ENCODE measurements at regions not wholly inside any gene's neighbourhood (a gene's known extent, or its start where the extent isn't known, plus 50 kb on each side); places are given as distances from the start of the nearest gene placed in this dataset.
"Not testable (repeated sequence)": the region's sequence is repeated elsewhere in the genome, so short reads cannot be mapped to it uniquely, and the experiment has no call there.

DNA sequence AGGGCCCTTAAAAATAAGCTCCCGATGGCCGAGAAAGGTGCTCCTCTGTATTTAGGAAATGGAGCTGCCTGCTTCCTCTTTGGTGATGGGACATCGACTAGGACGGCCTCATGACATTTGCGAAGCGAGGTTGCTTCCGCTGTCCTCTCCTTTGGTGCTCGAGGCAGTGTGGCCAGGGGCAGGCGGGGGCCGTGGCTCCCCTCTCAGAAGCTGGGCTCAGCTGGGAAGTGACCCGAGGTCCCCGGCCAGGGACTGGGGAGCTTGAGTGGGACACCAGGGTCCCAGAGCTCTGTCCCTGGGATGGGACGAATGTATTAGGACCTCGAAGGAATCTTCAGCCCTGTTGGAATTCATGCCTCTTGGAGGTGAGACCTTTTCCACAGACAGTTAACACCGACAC, 151.1 kb downstream of the CTTN start:
- POLR2A ChIA-PET: no interaction called here
- Mint-ChIP-seq H3K27ac (no peak overlapping the region), H3K9me3 (no peaks in the 10 kb centered on the region), H3K4me3 (no peak overlapping the region), H3K36me3 (no peaks in the 10 kb centered on the region), H3K27me3 (peaks cover 3% of the 10 kb centered on the region), H3K4me1 (no peaks in the 10 kb centered on the region)
- ATAC-seq (ENCODE audit: low read depth): no peak
- no peak for DNase-seq

DNA sequence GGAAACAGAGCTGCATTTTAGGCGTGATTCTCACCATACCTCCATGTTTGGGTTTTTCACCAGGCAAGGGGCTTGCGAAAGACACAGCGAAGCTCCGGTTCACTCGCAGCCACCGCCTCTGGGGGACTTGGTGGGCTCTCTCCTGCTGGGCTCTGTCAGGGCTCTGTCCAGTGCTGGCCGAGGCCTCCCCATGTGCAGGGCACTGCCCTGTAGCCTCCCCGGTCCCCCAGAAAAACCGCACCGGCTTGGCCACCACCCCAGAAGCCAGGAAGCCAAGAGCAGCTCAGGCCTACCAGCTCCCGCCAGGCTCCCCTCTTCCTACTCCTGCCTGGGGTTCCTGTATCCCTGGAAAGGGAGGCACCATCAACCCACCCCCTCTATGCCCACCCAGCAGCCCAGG, 151.5 kb downstream of the CTTN start:
- DNase-seq (no peak), ATAC-seq (ENCODE audit: low read depth) (no peak)
- POLR2A ChIA-PET: no interaction called here
- H3K4me1 Mint-ChIP-seq: no peaks in the 10 kb centered on the region
- H3K36me3 Mint-ChIP-seq: no peaks in the 10 kb centered on the region
- H3K27me3 Mint-ChIP-seq: peaks cover 3% of the 10 kb centered on the region
- H3K4me3 Mint-ChIP-seq: no peak overlapping the region
- H3K9me3 Mint-ChIP-seq: no peaks in the 10 kb centered on the region
- H3K27ac Mint-ChIP-seq: no peak overlapping the region

DNA sequence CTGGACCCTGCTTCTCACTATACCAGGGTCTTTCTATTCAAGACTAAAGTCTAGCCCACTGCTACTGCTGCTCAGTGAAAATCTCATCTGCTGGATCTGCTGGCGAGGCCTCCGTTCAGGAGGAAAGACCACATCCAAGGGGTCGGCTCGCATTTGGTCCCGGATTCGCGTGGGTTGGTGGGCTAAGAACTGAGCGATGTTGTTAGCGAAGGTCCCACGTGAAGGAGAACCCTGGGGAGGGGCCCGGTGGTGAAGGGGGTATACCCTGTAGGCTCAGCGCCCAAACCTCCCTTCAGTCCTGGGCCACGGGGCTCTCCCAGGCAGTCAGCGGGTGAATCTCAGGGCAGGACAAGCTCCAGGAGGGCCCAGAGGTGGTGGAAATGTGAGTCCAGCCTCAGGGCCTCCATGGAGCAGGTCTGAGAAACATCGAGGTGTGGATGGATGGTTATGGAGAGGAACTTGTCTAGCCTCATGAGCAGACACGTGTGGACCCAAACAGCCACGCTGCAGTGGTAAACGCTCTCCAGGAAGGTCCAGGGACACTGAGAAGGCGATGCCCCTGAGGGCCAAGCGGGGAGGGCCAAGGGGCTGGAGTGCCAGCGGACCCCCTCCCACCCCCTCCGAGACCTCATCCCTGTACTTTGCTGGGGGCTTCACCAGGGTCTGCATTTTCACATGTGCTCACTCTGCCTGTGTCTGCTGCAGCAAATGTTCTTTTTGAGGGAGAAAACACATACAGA, 152.3 kb downstream of the CTTN start:
- no peaks in the 10 kb centered on the region for H3K36me3 Mint-ChIP-seq
- POLR2A ChIA-PET: no interaction called here
- DNase-seq: no peak
- ATAC-seq (ENCODE audit: low read depth): no peak
- no peak overlapping the region for H3K27ac Mint-ChIP-seq
- no peak overlapping the region for H3K4me3 Mint-ChIP-seq
- no peaks in the 10 kb centered on the region for H3K9me3 Mint-ChIP-seq
- H3K27me3 Mint-ChIP-seq: peaks cover 3% of the 10 kb centered on the region
- no peaks in the 10 kb centered on the region for H3K4me1 Mint-ChIP-seq

DNA sequence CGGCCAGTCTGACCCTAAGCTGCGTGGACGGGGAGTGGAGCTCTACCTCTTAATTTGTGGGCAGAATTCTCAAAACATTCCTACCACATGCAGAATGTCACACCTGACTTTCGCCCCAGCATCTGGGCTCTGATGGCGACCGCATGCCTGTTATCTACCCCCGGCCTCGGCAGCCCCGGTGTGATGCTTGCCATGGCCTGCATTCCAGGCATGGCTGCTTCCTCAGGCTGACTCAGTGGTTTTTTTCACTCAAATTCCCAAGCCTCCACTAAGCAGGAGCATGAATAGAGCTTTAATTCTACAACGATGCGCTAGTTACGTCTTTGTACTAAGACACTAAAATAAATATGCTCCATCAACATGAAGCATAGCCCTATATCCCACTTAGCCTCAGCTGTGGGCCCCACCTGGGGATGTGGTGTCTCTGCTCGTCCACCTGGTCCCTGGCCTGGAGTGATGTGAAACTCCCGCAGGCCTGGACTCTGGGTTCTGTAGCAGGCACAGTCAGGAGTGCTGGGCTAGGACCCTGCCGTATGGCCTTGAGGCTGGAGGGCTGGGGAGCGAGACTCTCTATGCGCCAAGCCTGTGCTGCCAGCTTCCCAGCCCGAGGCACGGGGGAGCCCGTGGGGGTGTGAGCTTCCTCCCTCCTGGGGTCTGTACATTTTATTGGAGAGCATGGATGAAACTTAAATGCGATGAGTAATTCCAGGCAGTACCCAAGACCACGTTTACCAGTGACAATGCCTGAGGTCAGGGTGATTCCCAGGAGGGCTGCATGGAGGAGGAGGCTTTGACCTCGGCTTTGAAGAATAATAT, 153.2 kb downstream of the CTTN start:
- Mint-ChIP-seq H3K4me1 (no peaks in the 10 kb centered on the region), H3K27ac (no peak overlapping the region), H3K27me3 (peaks cover 3% of the 10 kb centered on the region), H3K4me3 (no peak overlapping the region), H3K36me3 (no peaks in the 10 kb centered on the region), H3K9me3 (no peaks in the 10 kb centered on the region)
- POLR2A ChIA-PET: no interaction called here
- no peak for DNase-seq
- ATAC-seq (ENCODE audit: low read depth): no peak

DNA sequence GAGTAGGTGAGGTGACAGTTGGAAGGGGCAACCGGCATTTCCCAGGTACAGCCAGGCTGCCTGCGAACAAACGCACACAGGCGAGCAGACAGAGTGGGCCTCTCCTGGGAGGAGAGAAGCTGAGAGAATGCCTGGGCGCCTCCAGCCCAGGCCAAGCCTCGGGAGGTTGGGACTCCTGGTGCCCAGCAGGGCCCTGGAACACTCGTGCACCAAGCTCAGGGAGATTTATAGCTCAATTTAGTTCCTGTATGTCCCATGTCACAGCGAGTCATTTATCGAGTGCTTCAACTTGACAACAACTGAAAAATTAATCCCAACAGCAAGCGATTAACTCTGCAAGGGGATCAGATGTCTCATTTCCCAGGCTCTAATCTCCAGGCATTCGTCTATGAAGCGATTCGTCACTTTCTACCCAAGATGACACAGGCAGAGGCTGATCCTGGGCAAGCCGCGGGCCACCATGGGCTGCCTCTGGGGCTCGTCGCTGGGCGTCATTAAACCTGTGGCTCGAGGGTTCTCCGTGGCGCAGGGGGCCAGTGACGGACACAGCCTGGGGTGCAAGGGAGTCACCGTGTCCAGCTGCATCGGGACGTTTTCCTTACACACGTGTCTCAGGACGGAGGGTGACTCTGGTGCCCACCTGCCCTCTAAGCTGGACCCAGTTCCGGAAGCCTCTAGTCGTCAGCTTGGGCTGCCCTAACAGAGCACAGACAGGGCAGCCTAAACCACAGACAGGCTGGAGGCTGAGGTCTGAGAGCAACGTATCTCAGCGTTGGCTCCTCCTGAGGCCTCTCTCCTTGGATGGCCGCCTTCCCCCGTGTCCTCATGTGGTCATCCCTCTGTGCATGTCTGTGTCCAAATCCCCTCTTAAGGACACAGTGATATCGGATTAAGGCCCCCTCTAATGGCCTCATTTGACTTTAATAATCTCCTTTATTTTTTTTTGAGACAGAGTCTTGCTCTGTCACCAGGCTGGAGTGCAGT, 154.1 kb downstream of the CTTN start:
- Mint-ChIP-seq H3K27ac (no peak overlapping the region), H3K9me3 (no peaks in the 10 kb centered on the region), H3K36me3 (no peaks in the 10 kb centered on the region), H3K4me1 (no peaks in the 10 kb centered on the region), H3K27me3 (peaks cover 3% of the 10 kb centered on the region), H3K4me3 (no peak overlapping the region)
- no peak for DNase-seq
- POLR2A ChIA-PET: no interaction called here
- ATAC-seq (ENCODE audit: low read depth): no peak

DNA sequence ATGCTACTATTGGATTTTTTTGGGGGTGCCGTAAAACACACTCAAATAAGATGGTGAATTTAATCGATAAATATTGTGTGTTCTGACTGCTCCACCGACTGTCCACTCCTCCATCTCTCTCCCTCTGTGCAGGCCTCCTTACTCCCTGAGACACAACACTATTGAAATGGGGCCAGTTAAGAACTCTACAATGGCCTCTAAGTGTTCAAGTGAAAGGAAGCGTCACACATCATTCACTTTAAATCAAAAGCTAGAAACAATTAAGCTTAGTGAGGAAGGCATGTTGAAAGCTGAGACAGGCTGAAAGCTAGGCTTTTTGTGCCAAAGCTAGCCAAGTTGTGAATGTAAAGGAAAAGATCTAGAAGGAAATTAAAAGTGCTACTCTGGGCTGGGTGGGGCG, 156.7 kb downstream of the CTTN start:
- H3K36me3 Mint-ChIP-seq: no peaks in the 10 kb centered on the region
- no peak overlapping the region for H3K27ac Mint-ChIP-seq
- no peaks in the 10 kb centered on the region for H3K9me3 Mint-ChIP-seq
- H3K4me3 Mint-ChIP-seq: no peak overlapping the region
- POLR2A ChIA-PET: no interaction called here
- DNase-seq: no peak
- H3K4me1 Mint-ChIP-seq: no peaks in the 10 kb centered on the region
- ATAC-seq (ENCODE audit: low read depth): no peak
- peaks cover 3% of the 10 kb centered on the region for H3K27me3 Mint-ChIP-seq

DNA sequence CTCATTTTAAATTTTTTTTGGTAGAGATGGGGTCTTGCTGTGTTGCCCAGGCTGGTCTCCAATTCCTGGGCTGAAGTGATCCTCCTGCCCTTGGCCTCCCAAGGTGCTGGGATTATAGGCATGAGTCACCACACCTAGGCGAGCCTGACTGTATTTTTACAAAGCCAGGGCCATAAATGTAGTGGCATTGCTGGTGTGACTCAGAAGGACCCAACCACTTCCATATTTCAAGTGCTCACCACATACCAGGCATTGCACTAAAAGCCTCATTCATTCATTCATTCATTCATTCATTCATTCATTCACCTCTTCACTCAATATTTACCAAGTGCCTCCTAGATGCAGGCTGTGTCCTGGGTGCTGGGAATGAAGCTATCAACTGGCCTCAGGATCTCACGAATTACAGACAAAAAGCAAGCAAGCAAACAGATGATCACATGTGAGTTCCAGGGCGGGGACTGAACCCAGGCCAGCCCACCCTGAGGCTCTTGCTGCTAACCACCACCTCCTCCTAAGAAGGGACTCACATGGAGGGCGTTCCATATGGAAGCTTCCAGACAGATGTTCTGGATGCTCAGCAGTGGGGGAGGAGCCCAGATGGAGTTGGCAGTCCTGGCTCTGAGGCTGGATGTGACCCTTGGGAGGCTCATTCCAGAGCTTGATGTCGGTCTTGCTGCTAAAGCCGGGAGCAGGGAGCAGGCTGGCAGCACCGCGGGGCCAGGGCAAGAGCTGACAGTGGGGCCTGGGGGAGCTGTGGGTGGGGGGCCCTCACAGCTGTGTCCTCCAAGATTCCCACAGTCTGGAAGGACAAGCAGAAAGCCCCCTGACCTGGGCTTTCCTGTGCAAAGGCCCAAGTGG, 158.8 kb downstream of the CTTN start:
- H3K9me3 Mint-ChIP-seq: no peaks in the 10 kb centered on the region

DNA sequence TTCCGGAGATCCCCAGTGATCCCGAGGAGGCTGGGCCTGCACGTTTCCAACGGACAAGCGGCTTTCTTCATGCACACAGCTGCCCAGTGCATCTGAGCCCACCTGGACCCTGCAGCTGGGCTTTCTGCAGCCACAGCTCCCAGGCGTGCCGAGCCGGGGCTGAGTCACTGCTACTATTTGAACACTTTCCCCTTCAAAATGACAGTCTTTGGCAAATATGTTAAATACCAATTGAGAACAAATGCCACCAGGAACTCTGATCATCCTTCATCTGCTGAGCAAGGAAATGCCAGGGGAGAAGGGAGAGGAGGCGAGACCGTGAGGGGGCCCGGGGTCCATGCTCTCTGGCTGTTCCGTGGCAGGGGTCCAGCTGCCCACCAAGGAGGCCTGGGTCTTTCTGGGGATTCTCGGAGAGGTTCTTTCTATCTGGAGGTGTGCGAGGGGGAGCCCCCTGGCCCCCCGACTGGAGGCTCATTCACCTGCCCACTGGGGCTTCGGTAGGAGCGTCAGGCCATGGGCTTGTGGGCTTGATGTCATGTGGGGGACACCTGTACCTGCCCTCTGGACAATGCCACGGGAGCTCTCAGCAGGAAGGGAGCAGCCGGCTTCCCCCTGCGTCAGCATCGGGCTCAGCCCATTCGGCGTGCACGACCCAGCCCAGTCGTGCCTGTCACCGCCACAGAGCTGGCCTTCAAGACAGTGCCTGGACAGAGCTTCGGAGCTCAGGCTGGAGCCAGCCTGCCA, 159.6 kb downstream of the CTTN start:
- H3K27me3 Mint-ChIP-seq: peaks cover 11% of the 10 kb centered on the region
- no peaks in the 10 kb centered on the region for H3K9me3 Mint-ChIP-seq
- H3K36me3 Mint-ChIP-seq: no peaks in the 10 kb centered on the region
- no peak overlapping the region for H3K27ac Mint-ChIP-seq
- POLR2A ChIA-PET: no interaction called here
- no peak for DNase-seq
- ATAC-seq (ENCODE audit: low read depth): no peak
- H3K4me3 Mint-ChIP-seq: no peak overlapping the region
- H3K4me1 Mint-ChIP-seq: no peaks in the 10 kb centered on the region

More for the DNA sequence above, 158.8 kb downstream of the CTTN start:
- H3K4me1 Mint-ChIP-seq: no peaks in the 10 kb centered on the region
- H3K36me3 Mint-ChIP-seq: no peaks in the 10 kb centered on the region
- ATAC-seq (ENCODE audit: low read depth) (no peak), DNase-seq (no peak)
- H3K4me3 Mint-ChIP-seq: no peak overlapping the region
- POLR2A ChIA-PET: no interaction called here
- peaks cover 11% of the 10 kb centered on the region for H3K27me3 Mint-ChIP-seq
- H3K27ac Mint-ChIP-seq: no peak overlapping the region

DNA sequence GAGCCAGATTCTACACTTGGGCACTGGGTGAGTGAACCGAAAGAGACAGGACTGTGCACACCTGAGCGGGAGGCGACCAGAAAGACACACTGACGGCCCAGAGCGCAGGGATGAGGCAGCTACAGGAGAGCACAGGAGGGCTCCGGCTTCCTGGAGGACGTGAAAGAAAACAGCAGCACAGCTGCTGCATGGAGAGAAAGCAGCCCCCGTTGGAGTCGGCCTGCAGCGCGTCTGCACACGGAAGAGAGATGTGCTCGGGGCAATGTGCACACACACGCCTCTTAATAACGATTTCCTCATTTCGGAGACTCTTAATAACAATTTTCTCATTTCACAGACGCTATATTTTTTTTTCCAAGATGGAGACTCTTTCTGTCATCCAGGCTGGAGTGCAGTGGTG, 160.4 kb downstream of the CTTN start:
- H3K27me3 Mint-ChIP-seq: peaks cover 8% of the 10 kb centered on the region
- POLR2A ChIA-PET: no interaction called here

DNA sequence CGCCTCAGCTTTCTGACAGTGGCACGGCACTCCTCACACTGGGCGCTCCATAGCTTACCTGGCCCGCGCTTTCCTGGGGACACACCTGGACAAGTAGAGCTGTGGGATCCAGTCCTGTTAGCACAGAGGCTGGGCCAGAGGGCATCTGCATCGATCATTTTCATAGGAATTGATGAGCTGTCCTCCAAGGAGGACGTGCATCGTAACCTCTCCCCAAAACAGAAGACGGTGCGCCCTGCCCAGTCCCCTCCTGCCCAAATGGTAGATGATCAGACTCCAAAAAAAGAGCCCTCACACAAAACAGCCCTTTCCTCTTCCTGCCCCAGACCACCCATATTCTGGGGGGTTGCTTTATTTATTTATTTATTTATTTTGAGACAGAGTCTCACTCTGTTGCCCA, 161.2 kb downstream of the CTTN start:
- POLR2A ChIA-PET: no interaction called here
- Mint-ChIP-seq H3K4me1 (no peaks in the 10 kb centered on the region), H3K27me3 (peaks cover 8% of the 10 kb centered on the region), H3K36me3 (no peaks in the 10 kb centered on the region), H3K4me3 (no peak overlapping the region), H3K9me3 (no peaks in the 10 kb centered on the region), H3K27ac (no peak overlapping the region)
- ATAC-seq (ENCODE audit: low read depth) (no peak), DNase-seq (no peak)

More for the DNA sequence above, 160.4 kb downstream of the CTTN start:
- H3K27ac Mint-ChIP-seq: no peak overlapping the region
- no peak overlapping the region for H3K4me3 Mint-ChIP-seq
- DNase-seq (no peak), ATAC-seq (ENCODE audit: low read depth) (no peak)
- no peaks in the 10 kb centered on the region for H3K36me3 Mint-ChIP-seq
- H3K4me1 Mint-ChIP-seq: no peaks in the 10 kb centered on the region
- H3K9me3 Mint-ChIP-seq: no peaks in the 10 kb centered on the region

DNA sequence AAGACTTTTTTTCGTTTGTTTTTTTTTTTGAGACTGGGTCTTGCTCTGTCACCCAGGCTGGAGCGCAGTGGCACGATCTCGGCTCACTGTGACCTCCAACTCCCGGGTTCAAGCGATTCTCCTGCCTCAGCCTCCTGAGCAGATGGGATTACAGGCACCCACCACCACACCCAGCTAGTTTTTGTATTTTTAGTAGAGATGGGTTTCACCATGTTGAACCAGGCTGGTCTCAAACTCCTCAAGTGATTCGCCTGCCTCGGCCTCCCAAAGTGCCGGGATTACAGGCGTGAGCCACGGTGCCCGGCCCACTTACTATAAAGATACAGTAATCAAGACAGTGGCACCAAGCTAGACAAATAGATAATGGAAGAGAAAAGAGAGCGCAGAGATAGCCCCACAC, 162.3 kb downstream of the CTTN start:
- H3K36me3 Mint-ChIP-seq; ATAC-seq (ENCODE audit: low read depth); DNase-seq; H3K4me3 Mint-ChIP-seq; H3K27ac Mint-ChIP-seq; POLR2A ChIA-PET; H3K27me3 Mint-ChIP-seq; H3K9me3 Mint-ChIP-seq; H3K4me1 Mint-ChIP-seq: not testable (repeated sequence)

DNA sequence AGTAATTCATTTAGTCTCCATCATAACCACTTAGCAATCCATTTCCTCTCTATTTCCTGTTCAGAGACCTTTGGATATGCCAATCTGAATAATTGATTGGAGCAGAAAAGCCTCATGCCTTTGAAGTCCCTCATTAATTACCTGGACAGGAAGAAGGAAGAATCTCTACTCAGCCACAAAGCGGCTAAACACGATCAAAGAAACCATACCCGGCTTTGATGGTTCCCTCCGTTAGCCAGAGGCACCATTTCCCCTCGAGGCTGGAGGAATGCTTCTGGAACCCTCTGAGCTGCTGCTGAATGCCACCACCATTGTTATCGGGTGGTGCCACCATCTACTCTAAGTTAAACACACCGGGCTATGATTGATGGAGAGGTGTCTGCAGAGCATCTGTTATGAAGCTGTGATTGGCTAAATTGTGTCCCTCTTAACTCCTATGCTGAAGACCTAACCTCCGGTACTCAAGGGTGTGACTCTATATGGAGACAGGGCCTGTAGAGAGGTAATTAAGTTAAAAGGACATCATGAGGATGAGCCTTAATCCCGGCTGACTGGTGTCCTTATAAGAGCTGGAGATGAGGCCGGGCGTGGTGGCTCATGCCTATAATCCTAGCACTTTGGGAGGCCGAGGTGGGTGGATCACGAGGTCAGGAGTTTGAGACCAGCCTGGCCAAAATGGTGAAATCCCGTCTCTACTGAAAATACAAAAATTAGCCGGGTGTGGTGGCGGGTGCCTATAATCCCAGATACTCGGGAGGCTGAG, 168.6 kb downstream of the CTTN start:
- Mint-ChIP-seq H3K4me1 (no peaks in the 10 kb centered on the region), H3K27ac (no peak overlapping the region), H3K36me3 (no peaks in the 10 kb centered on the region), H3K27me3 (peaks cover 10% of the 10 kb centered on the region), H3K9me3 (no peaks in the 10 kb centered on the region), H3K4me3 (no peak overlapping the region)
- POLR2A ChIA-PET: no interaction called here
- no peak for ATAC-seq (ENCODE audit: low read depth)
- DNase-seq: no peak

Data from activated naive CD8-positive, alpha-beta T cell treated with anti-CD3 and anti-CD28 coated beads, Interleukin-2, amount 10 ng/mL, durations not matched to agents 7 days and 5 days (primary cell).